SK-N-SH (cell line): ENCODE measurements at regions not wholly inside any gene's neighbourhood (a gene's known extent, or its start where the extent isn't known, plus 50 kb on each side); places are given as distances from the start of the nearest gene placed in this dataset.

ENCODE experiments used
- CTCF ChIA-PET: fragments of 300-600, 350-600 bp; formaldehyde crosslinking; extraction: SDS; loops from one replicate; lab custom pipeline; 2021; lab: Yijun Ruan, JAX
- POLR2A ChIA-PET: fragments of 350-600 bp; sonication (Branson Sonifier 250); formaldehyde crosslinking; extraction: SDS; loops from one replicate; lab custom pipeline; 2020; ENCODE audit warnings: antibody characterized with exemption, inconsistent platforms; lab: Yijun Ruan, JAX
- DNase-seq: peaks from one replicate; pipeline ENCODE4 v3.0.0; 2012
- H2AFZ ChIP-seq: fragments of 200-600 bp; sonication (generic); 2 replicates; pipeline ENCODE4 v1.8.1; 2016; ENCODE audit warnings: antibody characterized with exemption, mild to moderate bottlenecking, low read depth
- H3F3A ChIP-seq: fragments of 200-600 bp; sonication (generic); replicated peaks from 2 replicates; pipeline ENCODE3; 2016; ENCODE audit warnings: antibody characterized with exemption, mild to moderate bottlenecking; ENCODE audit not compliant: insufficient read depth
- H3K27ac ChIP-seq, 2 experiments: fragments of 200-500 bp in 1 of 2; fragments of 200-600 bp in 1 of 2; sonication (Bioruptor generic) in 1 of 2; sonication (generic), shearing (Covaris generic) in 1 of 2; 2 replicates each; pipeline versions ENCODE4 v1.5.1 to v1.6.1; 2014 to 2016; ENCODE audit warnings: low read depth in 2 of 2, inconsistent platforms in 1 of 2, low read length in 1 of 2, mild to moderate bottlenecking in 1 of 2, mixed read lengths in 1 of 2
- H3K27me3 ChIP-seq: fragments of 200-600 bp; sonication (generic), shearing (Covaris generic); 2 replicates; pipeline ENCODE4 v1.6.1; 2016; ENCODE audit warnings: mixed run types; ENCODE audit not compliant: insufficient read depth
- H3K36me3 ChIP-seq, 2 experiments: fragments of 200-500 bp in 1 of 2; fragments of 200-600 bp in 1 of 2; sonication (Bioruptor generic) in 1 of 2; sonication (generic) in 1 of 2; replicated peaks in 1 of 2; 2 replicates each; pipeline versions ENCODE3 to v1.5.1; 2014 to 2016; ENCODE audit warnings: low read length in 1 of 2, mild to moderate bottlenecking in 1 of 2; ENCODE audit not compliant: insufficient read depth in 2 of 2, control insufficient read depth in 1 of 2
- H3K4me1 ChIP-seq, 2 experiments: fragments of 200-500 bp in 1 of 2; fragments of 200-600 bp in 1 of 2; sonication (Bioruptor generic) in 1 of 2; sonication (generic), shearing (Covaris generic) in 1 of 2; 2 replicates each; pipeline versions ENCODE4 v1.5.1 to v1.6.1; 2014 to 2016; ENCODE audit warnings: low read depth in 1 of 2, low read length in 1 of 2, mixed run types in 1 of 2; ENCODE audit not compliant: insufficient read depth in 2 of 2, control insufficient read depth in 1 of 2
- H3K4me2 ChIP-seq: fragments of 200-600 bp; sonication (generic), shearing (Covaris generic); 2 replicates; pipeline ENCODE4 v1.6.1; 2017; ENCODE audit warnings: mixed run types
- H3K4me3 ChIP-seq, 2 experiments: fragments of 200-500 bp in 1 of 2; fragments of 200-600 bp in 1 of 2; sonication (Bioruptor generic) in 1 of 2; sonication (generic), shearing (Covaris generic) in 1 of 2; 2 replicates each; pipeline versions ENCODE4 v1.5.1 to v1.8.1; 2014 to 2016; ENCODE audit warnings: low read depth in 2 of 2, inconsistent platforms in 1 of 2, low read length in 1 of 2, mild to moderate bottlenecking in 1 of 2, mixed read lengths in 1 of 2, moderate library complexity in 1 of 2
- H3K79me2 ChIP-seq: fragments of 200-600 bp; sonication (generic); 2 replicates; pipeline ENCODE4 v1.8.1; 2017; ENCODE audit warnings: mild to moderate bottlenecking; ENCODE audit not compliant: insufficient read depth
- H3K9ac ChIP-seq: fragments of 200-600 bp; sonication (generic); 2 replicates; pipeline ENCODE4 v1.6.1; 2017; ENCODE audit warnings: mixed run types
- H3K9me2 ChIP-seq: fragments of 200-600 bp; sonication (generic); 2 replicates; pipeline ENCODE4 v1.6.1; 2017; ENCODE audit warnings: mixed run types
- H3K9me3 ChIP-seq: fragments of 200-600 bp; sonication (generic); 2 replicates; pipeline ENCODE4 v1.6.1; 2017; ENCODE audit warnings: mixed run types, mild to moderate bottlenecking, moderate library complexity
- H4K20me1 ChIP-seq: fragments of 200-600 bp; sonication (generic); 2 replicates; pipeline ENCODE4 v1.6.1; 2017; ENCODE audit warnings: mild to moderate bottlenecking, mixed run types; ENCODE audit not compliant: insufficient read depth
- ELF1 ChIP-seq: IDR thresholded peaks from 2 replicates; pipeline ENCODE4 v1.4.0; 2012
- FOXM1 ChIP-seq: IDR thresholded peaks from 2 replicates; pipeline ENCODE4 v1.4.0; 2012; ENCODE audit warnings: low read depth, mild to moderate bottlenecking
- MAX ChIP-seq: IDR thresholded peaks from 2 replicates; pipeline ENCODE4 v1.4.0; 2012; ENCODE audit warnings: low read depth
- MXI1 ChIP-seq: IDR thresholded peaks from 2 replicates; pipeline ENCODE4 v1.6.1; 2012; ENCODE audit warnings: mild to moderate bottlenecking, low read depth, low read length, improper control_type of control experiment
- NFIC ChIP-seq: IDR thresholded peaks from 2 replicates; pipeline ENCODE4 v1.4.0; 2012; ENCODE audit warnings: borderline replicate concordance
- POLR2AphosphoS5 ChIP-seq: IDR thresholded peaks from 2 replicates; pipeline ENCODE4 v1.6.1; 2012; ENCODE audit warnings: low read depth, low read length
- REST ChIP-seq: IDR thresholded peaks from 2 replicates; pipeline ENCODE4 v1.6.1; 2012; ENCODE audit warnings: mild to moderate bottlenecking, low read depth, low read length, moderate library complexity
- SIN3A ChIP-seq: IDR thresholded peaks from 2 replicates; pipeline ENCODE4 v1.6.1; 2012; ENCODE audit warnings: low read depth, mild to moderate bottlenecking, low read length, moderate library complexity, borderline replicate concordance
- SMC3 ChIP-seq: IDR thresholded peaks from 2 replicates; pipeline ENCODE4 v1.6.1; 2012; ENCODE audit warnings: low read depth, low read length, improper control_type of control experiment
- TCF12 ChIP-seq: IDR thresholded peaks from 2 replicates; pipeline ENCODE4 v1.4.0; 2012
- WGBS: methylation state at CpG from one replicate; pipeline ENCODE4 v1.1.6; 2017; ENCODE audit warnings: low lambda C conversion rate; 5-methylcytosine and 5-hydroxymethylcytosine counted together
- TF ChIP-seq, protein P1 (sequence below): fragments of 150-350 bp; IDR thresholded peaks from 2 replicates; pipeline ENCODE4 v1.6.1; 2016; ENCODE audit warnings: mild to moderate bottlenecking, low read depth, low read length

GRCh38 chr12:114140576-114140975 lies 174.5 kb upstream of the RBM19 start:
- Histone ChIP-seq H3K27ac (no peak overlapping the region), H3K36me3 (no peaks in the 10 kb centered on the region)
- POLR2A ChIA-PET: no interaction called here
- TF ChIP-seq REST (no peak), POLR2AphosphoS5 (no peak), MAX (no peak), SMC3 (no peak), NFIC (no peak), FOXM1 (no peak), TCF12 (no peak)
- TF ChIP-seq, all 33 proteins: peak for 0
- Histone ChIP-seq H4K20me1 (no peaks in the 10 kb centered on the region), H3K4me3 (no peak overlapping the region), H3K4me2 (no peak overlapping the region), H3K9me3 (no peaks in the 10 kb centered on the region), H2AFZ (no peak overlapping the region), H3F3A (no peaks in the 10 kb centered on the region), H3K9ac (no peak overlapping the region), H3K4me1 (no peaks in the 10 kb centered on the region), H3K27me3 (no peaks in the 10 kb centered on the region), H3K9me2 (no peaks in the 10 kb centered on the region), H3K79me2 (no peaks in the 10 kb centered on the region)
- CTCF ChIA-PET: interaction anchor here (0.7 to 1.8 kb wide), 2 partner anchors 9 to 11 kb away, joined by 3 to 4 read pairs; no protein-coding TSS in a partner anchor
- DNase-seq: no peak

- no peak overlapping the region for H3K9ac ChIP-seq
- H2AFZ ChIP-seq: no peak overlapping the region
- no peak overlapping the region for H3K4me3 ChIP-seq
- no peaks in the 10 kb centered on the region for H3F3A ChIP-seq
- TF ChIP-seq NFIC (no peak), REST (no peak), SMC3 (no peak), ELF1 (no peak), SIN3A (no peak), FOXM1 (no peak), MXI1 (no peak), MAX (no peak)
- TF ChIP-seq, protein P1, sequence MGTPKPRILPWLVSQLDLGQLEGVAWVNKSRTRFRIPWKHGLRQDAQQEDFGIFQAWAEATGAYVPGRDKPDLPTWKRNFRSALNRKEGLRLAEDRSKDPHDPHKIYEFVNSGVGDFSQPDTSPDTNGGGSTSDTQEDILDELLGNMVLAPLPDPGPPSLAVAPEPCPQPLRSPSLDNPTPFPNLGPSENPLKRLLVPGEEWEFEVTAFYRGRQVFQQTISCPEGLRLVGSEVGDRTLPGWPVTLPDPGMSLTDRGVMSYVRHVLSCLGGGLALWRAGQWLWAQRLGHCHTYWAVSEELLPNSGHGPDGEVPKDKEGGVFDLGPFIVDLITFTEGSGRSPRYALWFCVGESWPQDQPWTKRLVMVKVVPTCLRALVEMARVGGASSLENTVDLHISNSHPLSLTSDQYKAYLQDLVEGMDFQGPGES: no peak
- TF ChIP-seq, all 33 proteins: peak for 0
- ChIA-PET CTCF (interaction anchor here (1.4 kb wide), 1 partner anchor 24 kb away, joined by 4 read pairs; no protein-coding TSS in a partner anchor), POLR2A (no interaction called here)
- no peak for DNase-seq
- Histone ChIP-seq H3K4me1 (no peaks in the 10 kb centered on the region), H3K27me3 (no peaks in the 10 kb centered on the region), H3K79me2 (no peaks in the 10 kb centered on the region), H3K9me3 (no peaks in the 10 kb centered on the region), H3K36me3 (no peaks in the 10 kb centered on the region), H4K20me1 (no peaks in the 10 kb centered on the region), H3K27ac (no peak overlapping the region), H3K9me2 (no peaks in the 10 kb centered on the region), H3K4me2 (no peak overlapping the region)
- WGBS: 0% methylated on average over 3 of the region's 3 CpGs
These were observed 170.5 kb upstream of the RBM19 start for GRCh38 chr12:114136631-114137030.
